ENCODE measurements at regions not wholly inside any gene's neighbourhood (a gene's known extent, or its start where the extent isn't known, plus 50 kb on each side); places are given as distances from the start of the nearest gene placed in this dataset.
A peak's percentile ranks its signal among the peaks of the same experiment; 100 is the strongest.

DNA sequence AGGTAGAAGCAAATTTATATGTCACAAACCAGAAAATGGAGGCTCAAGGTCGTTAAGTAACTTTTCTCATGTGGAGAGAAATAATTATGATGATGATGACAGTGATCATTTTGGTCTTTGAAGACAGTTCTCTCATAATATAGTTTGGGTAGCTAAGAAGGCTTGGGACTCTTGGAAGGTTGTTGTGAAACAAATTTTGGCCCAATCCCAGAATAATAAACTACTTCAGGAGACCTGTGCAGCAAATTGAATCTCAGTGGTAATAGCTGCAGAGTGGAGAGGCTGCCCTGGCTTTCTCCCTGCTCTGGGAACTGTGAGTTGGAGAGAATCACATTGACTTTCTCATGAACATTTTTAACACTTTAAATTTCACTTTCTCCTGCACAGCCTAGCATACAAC lies 217.2 kb upstream of the BOD1L1 start:
- Histone ChIP-seq H3K27me3 (ENCODE audit: insufficient read depth) (no peaks in the 10 kb centered on the region), H3F3A (replicated peaks; ENCODE audit: low read depth) (no peaks in the 10 kb centered on the region), H3K4me2 (no peak overlapping the region), H3K79me2 (replicated peaks; ENCODE audit: insufficient read depth) (no peaks in the 10 kb centered on the region), H3K27ac (ENCODE audit: low read depth) (no peak overlapping the region), H4K20me1 (replicated peaks; ENCODE audit: insufficient read depth) (no peaks in the 10 kb centered on the region), H3K4me1 (ENCODE audit: insufficient read depth) (no peaks in the 10 kb centered on the region), H2AFZ (no peak overlapping the region), H3K36me3 (ENCODE audit: insufficient read depth) (no peaks in the 10 kb centered on the region), H3K9me2 (ENCODE audit: insufficient read depth) (0 out of 2 replicates have a peak, but pooled peaks cover 13% of the 10 kb centered on the region), H3K4me3 (no peak overlapping the region)
- Mint-ChIP-seq H3K9me3 (no peaks in the 10 kb centered on the region; the same call in none of the 3 replicates), H3K4me3 (no peak overlapping the region), H3K27ac (no peak overlapping the region), H3K4me1 (no peaks in the 10 kb centered on the region), H3K36me3 (ENCODE audit: low read depth) (no peaks in the 10 kb centered on the region), H3K27me3 (ENCODE audit: insufficient read depth, low read depth, poor library complexity) (peaks cover 3% of the 10 kb centered on the region)
- DNase-seq (ENCODE audit: low spot score) (no peak), ATAC-seq (no peak)
- TF ChIP-seq CREB1 (CRISPR knock-in tag; IDR thresholded peaks at IDR 0.05; ENCODE audit: low read depth) (no peak), EZH2 (IDR thresholded peaks at IDR 0.05; ENCODE audit: low read depth, unreplicated experiment) (no peak), EZH2phosphoT487 (IDR thresholded peaks at IDR 0.05; ENCODE audit: unreplicated experiment) (no peak), NANOG (IDR thresholded peaks at IDR 0.05; ENCODE audit: borderline replicate concordance) (no peak), POLR2AphosphoS5 (IDR thresholded peaks at IDR 0.05; ENCODE audit: low read depth) (no peak), JUNB (IDR thresholded peaks at IDR 0.05; ENCODE audit: unreplicated experiment) (no peak), ZNF331 (CRISPR knock-in tag; IDR thresholded peaks at IDR 0.05; ENCODE audit: low read depth) (no peak), STAT1 (IDR thresholded peaks at IDR 0.05; ENCODE audit: unreplicated experiment) (no peak), ZNF114 (CRISPR knock-in tag; IDR thresholded peaks at IDR 0.05) (no peak), CTCF (conservative IDR thresholded peaks at IDR 0.05; ENCODE audit: low read depth in 2 of 2) (no peak)
- TF ChIP-seq, protein P1, sequence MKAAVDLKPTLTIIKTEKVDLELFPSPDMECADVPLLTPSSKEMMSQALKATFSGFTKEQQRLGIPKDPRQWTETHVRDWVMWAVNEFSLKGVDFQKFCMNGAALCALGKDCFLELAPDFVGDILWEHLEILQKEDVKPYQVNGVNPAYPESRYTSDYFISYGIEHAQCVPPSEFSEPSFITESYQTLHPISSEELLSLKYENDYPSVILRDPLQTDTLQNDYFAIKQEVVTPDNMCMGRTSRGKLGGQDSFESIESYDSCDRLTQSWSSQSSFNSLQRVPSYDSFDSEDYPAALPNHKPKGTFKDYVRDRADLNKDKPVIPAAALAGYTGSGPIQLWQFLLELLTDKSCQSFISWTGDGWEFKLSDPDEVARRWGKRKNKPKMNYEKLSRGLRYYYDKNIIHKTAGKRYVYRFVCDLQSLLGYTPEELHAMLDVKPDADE (IDR thresholded peaks at IDR 0.05): no peak

- Mint-ChIP-seq H3K9me3 (no peaks in the 10 kb centered on the region; the same call in none of the 3 replicates), H3K27me3 (ENCODE audit: insufficient read depth, low read depth, poor library complexity) (peaks cover 6% of the 10 kb centered on the region), H3K4me3 (no peak overlapping the region), H3K4me1 (peaks cover 8% of the 10 kb centered on the region; the same call in 2 of the 3 replicates), H3K27ac (no peak overlapping the region), H3K36me3 (ENCODE audit: low read depth) (no peaks in the 10 kb centered on the region)
- Histone ChIP-seq H3K4me3 (no peak overlapping the region), H3F3A (replicated peaks; ENCODE audit: low read depth) (no peaks in the 10 kb centered on the region), H3K4me2 (no peak overlapping the region), H3K9me2 (ENCODE audit: insufficient read depth) (peaks cover 4% of the 10 kb centered on the region; the same call in 1 of the 2 replicates), H3K27me3 (ENCODE audit: insufficient read depth) (no peaks in the 10 kb centered on the region), H3K4me1 (ENCODE audit: insufficient read depth) (peaks cover 8% of the 10 kb centered on the region), H2AFZ (peak overlapping the region; percentile 34), H3K27ac (ENCODE audit: low read depth) (no peak overlapping the region), H3K36me3 (ENCODE audit: insufficient read depth) (no peaks in the 10 kb centered on the region), H3K79me2 (replicated peaks; ENCODE audit: insufficient read depth) (no peaks in the 10 kb centered on the region), H4K20me1 (replicated peaks; ENCODE audit: insufficient read depth) (no peaks in the 10 kb centered on the region)
- DNase-seq (ENCODE audit: low spot score): no peak
- ATAC-seq: no peak
- TF ChIP-seq, protein P1 (IDR thresholded peaks at IDR 0.05): no peak
- TF ChIP-seq CTCF (conservative IDR thresholded peaks at IDR 0.05; ENCODE audit: low read depth in 2 of 2) (no peak), ZNF114 (CRISPR knock-in tag; IDR thresholded peaks at IDR 0.05) (no peak), REST (IDR thresholded peaks at IDR 0.05; ENCODE audit: unreplicated experiment) (no peak), JUNB (IDR thresholded peaks at IDR 0.05; ENCODE audit: unreplicated experiment) (no peak), EZH2phosphoT487 (IDR thresholded peaks at IDR 0.05; ENCODE audit: unreplicated experiment) (no peak), NANOG (IDR thresholded peaks at IDR 0.05; ENCODE audit: borderline replicate concordance) (no peak)
Observed at GRCh38 chr4:13849778-13850177, 222.3 kb upstream of the BOD1L1 start.

Measured in GM23338 (cell line).